GM13977 (cell line): ENCODE measurements at regions not wholly inside any gene's neighbourhood (a gene's known extent, or its start where the extent isn't known, plus 50 kb on each side); places are given as distances from the start of the nearest gene placed in this dataset.
A peak's percentile ranks its signal among the peaks of the same experiment; 100 is the strongest.
"Not testable (repeated sequence)": the region's sequence is repeated elsewhere in the genome, so short reads cannot be mapped to it uniquely, and the experiment has no call there.

ENCODE experiments used
- DNase-seq: peaks from one replicate; pipeline ENCODE4 v3.0.0; 2012; ENCODE audit warnings: low spot score
- CTCF ChIP-seq: IDR thresholded peaks from 2 replicates; pipeline ENCODE4 v1.5.1; 2012; ENCODE audit warnings: mild to moderate bottlenecking, control low read depth; ENCODE audit not compliant: insufficient read depth; ENCODE audit errors: extremely low read depth, missing control alignments
- in situ Hi-C: fragments of 300-500 bp; cut with MboI; formaldehyde crosslinking; loops from one replicate; pipeline ENCODE4 v1.12.0; 2022; ENCODE audit warnings: low sequenced_read_pairs, low pct_unique_long_range_greater_than_20kb, mixed read lengths, inconsistent platforms; ENCODE audit not compliant: unreplicated experiment

- TF ChIP-seq CTCF: no peak
- in situ Hi-C loops: no loop called here
- no peak for DNase-seq
Measured at GRCh38 chr1:186255266-186255665, 119.8 kb downstream of the TPR start.

GRCh38 chr1:186250529-186250928 is 124.5 kb downstream of the TPR start:
- DNase-seq: no peak
- no peak for TF ChIP-seq CTCF
- in situ Hi-C loops: no loop called here

DNA sequence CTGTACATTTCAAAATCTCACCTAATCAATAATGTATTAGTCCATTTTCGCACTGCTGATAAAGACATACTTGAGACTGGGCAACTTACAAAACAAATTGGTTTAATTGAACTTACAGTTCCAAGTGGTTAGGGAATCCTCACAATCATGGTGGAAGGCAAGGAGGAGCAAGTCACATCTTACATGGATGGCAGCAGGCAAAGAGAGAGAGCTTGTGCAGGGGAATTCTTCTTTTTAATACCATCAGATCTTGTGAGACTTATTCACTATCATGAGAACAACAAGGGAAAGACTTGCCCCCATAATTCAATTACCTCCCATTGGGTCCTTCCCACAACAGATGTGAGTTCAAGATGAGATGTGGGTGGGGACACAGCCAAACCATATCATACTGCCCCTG is 126.4 kb downstream of the TPR start:
- in situ Hi-C loops, DNase-seq: not testable (repeated sequence)

DNA sequence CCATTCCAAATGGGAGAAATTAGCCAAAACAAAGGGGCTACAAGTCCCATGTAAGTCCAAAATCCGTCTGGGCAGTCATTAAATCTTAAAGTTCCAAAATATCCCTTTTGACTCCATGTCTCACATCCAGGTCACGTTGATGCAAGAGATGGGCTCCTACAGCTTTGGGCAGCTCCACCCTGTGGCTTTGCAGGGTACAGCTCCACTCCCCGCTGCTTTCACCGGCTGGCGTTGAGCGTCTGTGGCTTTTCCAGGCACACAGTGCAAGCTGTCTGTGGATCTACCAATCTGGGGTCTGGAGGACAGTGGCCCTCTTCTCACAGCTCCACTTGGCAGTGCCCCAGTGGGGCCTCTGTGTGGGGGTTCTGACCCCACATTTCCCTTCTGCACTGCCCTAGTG is 130.2 kb downstream of the TPR start:
- DNase-seq: no peak
- in situ Hi-C loops: no loop called here
- peak; percentile 10 for TF ChIP-seq CTCF
